HG03103 (cell line): ENCODE measurements at regions not wholly inside any gene's neighbourhood (a gene's known extent, or its start where the extent isn't known, plus 50 kb on each side); places are given as distances from the start of the nearest gene placed in this dataset.

Experiments used
- ATAC-seq: cut with Tn5 transposase; IDR thresholded peaks from one replicate; pipeline ENCODE4 v1.9.1; 2021; ENCODE audit warnings: low read depth; ENCODE audit not compliant: unreplicated experiment

GRCh38 chr22:22099833-22100812 lies 117.5 kb upstream of the TOP3B start:
- ATAC-seq = no peak

GRCh38 chr22:22099194-22099486 lies 116.6 kb upstream of the TOP3B start:
- ATAC-seq = no peak

GRCh38 chr22:22098457-22099193 lies 116.0 kb upstream of the TOP3B start:
- no peak for ATAC-seq

- ATAC-seq = no peak
These were observed 115.2 kb upstream of the TOP3B start for GRCh38 chr22:22097727-22098228.

- ATAC-seq = no peak
These were observed 112.3 kb upstream of the TOP3B start for GRCh38 chr22:22094921-22095320.

GRCh38 chr22:22094514-22094913 lies 111.9 kb upstream of the TOP3B start:
- no peak for ATAC-seq

GRCh38 chr22:22093743-22094142 lies 111.2 kb upstream of the TOP3B start:
- ATAC-seq = no peak

GRCh38 chr22:22092974-22093373 lies 110.4 kb upstream of the TOP3B start:
- ATAC-seq = no peak

GRCh38 chr22:22092101-22092500 lies 109.5 kb upstream of the TOP3B start:
- ATAC-seq = no peak

GRCh38 chr22:22091400-22091878 lies 108.9 kb upstream of the TOP3B start:
- no peak for ATAC-seq

GRCh38 chr22:22090650-22091399 lies 108.2 kb upstream of the TOP3B start:
- ATAC-seq = no peak

GRCh38 chr22:22089459-22090308 lies 107.1 kb upstream of the TOP3B start:
- ATAC-seq = no peak

GRCh38 chr22:22088658-22089458 lies 106.3 kb upstream of the TOP3B start:
- ATAC-seq = no peak

- ATAC-seq = no peak
These were observed 105.5 kb upstream of the TOP3B start for GRCh38 chr22:22087854-22088657.

- ATAC-seq = no peak
These were observed 104.0 kb upstream of the TOP3B start for GRCh38 chr22:22086501-22087158.

- no peak for ATAC-seq
These were observed 103.3 kb upstream of the TOP3B start for GRCh38 chr22:22085702-22086500.
